A673 (cell line): ENCODE measurements at regions not wholly inside any gene's neighbourhood (a gene's known extent, or its start where the extent isn't known, plus 50 kb on each side); places are given as distances from the start of the nearest gene placed in this dataset.

Experiments used
- CTCF ChIP-seq: fragments of 300-800, 200-600 bp; sonication (generic); conservative IDR thresholded peaks from 2 replicates; pipeline ENCODE4 v1.5.1; 2017; ENCODE audit warnings: low read depth, mild to moderate bottlenecking, antibody characterized with exemption, low read length, moderate library complexity, mixed read lengths
- EZH2 ChIP-seq: fragments of 200-600 bp; sonication (generic); IDR thresholded peaks from 2 replicates; pipeline ENCODE4 v1.6.1; 2017; ENCODE audit warnings: borderline replicate concordance, low read depth, mild to moderate bottlenecking, mixed read lengths, antibody characterized with exemption, low read length; ENCODE audit not compliant: poor library complexity, severe bottlenecking

GRCh38 chr2:4930704-4931103 is 761.5 kb upstream of the SOX11 start:
- TF ChIP-seq CTCF, result no peak
- no peak for TF ChIP-seq EZH2
